Mucosa of descending colon (tissue), 3 donors: ENCODE measurements at regions not wholly inside any gene's neighbourhood (a gene's known extent, or its start where the extent isn't known, plus 50 kb on each side); places are given as distances from the start of the nearest gene placed in this dataset.
"Not testable (repeated sequence)": the region's sequence is repeated elsewhere in the genome, so short reads cannot be mapped to it uniquely, and the experiment has no call there.

Experiments used
- ATAC-seq: fragments of 200-7000 bp; cut with Tn5 transposase; one replicate; pipeline ENCODE4 v1.9.1; 2020; ENCODE audit warnings: mild to moderate bottlenecking, moderate library complexity
- DNase-seq, 3 donors: peaks; one replicate each; pipeline ENCODE4 v3.0.0-alpha.2; 2020
- H3K36me3 ChIP-seq: fragments of 200-600 bp; one replicate; pipeline ENCODE4 v1.8.0; 2021; ENCODE audit warnings: low read depth, mild to moderate bottlenecking
- H3K4me1 ChIP-seq: fragments of 200-600 bp; one replicate; pipeline ENCODE4 v1.8.0; 2021; ENCODE audit warnings: low read depth, mild to moderate bottlenecking
- H3K4me3 ChIP-seq: fragments of 200-600 bp; one replicate; pipeline ENCODE4 v1.8.0; 2021; ENCODE audit warnings: mild to moderate bottlenecking
- H3K9me3 ChIP-seq: fragments of 200-600 bp; one replicate; pipeline ENCODE4 v1.8.0; 2021; ENCODE audit warnings: mild to moderate bottlenecking
- intact Hi-C, 2 donors: fragments of 100-400 bp; cut with DNase I in 1 of 2; cut with micrococcal nuclease in 1 of 2; formaldehyde crosslinking; loops; one replicate each; pipeline versions ENCODE4 v1.11.0 to v1.11.1; 2022; cut with DNase I, micrococcal nuclease
- TF ChIP-seq, protein P1 (sequence below): fragments of 200-600 bp; IDR thresholded peaks from one replicate; pipeline ENCODE4 v1.8.0; 2022; ENCODE audit warnings: antibody characterized with exemption, mild to moderate bottlenecking
- donor health status: DM: no; HTN: no; CAD: no; lungs with moderate emphysema.
- donor health status: DM: no; HTN: no; CAD: no.
- donor health status: DM: no; HTN: yes; CAD: no.

DNA sequence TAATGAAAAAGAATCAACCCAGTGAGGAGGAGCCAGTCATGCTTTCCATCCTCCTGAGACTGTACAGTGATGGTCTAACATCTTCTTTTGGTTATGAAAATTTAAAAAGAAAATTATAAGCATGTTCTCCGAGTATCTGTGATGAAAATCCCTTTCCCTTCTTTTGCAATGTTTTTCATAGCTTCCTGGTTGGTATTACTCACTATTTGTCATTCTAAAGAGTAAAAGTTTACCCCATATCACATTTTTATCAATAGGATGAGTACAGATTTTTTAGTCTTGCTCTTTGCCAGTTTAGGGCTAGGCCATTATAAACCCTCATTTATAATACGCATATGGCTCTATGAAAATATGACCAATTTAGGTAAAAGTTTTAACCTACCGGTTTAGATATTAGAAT, 564.1 kb downstream of the SUCLG1 start:
- H3K9me3 ChIP-seq = no peaks in the 10 kb centered on the region
- ATAC-seq = no peak
- no peak for DNase-seq
- TF ChIP-seq, protein P1, sequence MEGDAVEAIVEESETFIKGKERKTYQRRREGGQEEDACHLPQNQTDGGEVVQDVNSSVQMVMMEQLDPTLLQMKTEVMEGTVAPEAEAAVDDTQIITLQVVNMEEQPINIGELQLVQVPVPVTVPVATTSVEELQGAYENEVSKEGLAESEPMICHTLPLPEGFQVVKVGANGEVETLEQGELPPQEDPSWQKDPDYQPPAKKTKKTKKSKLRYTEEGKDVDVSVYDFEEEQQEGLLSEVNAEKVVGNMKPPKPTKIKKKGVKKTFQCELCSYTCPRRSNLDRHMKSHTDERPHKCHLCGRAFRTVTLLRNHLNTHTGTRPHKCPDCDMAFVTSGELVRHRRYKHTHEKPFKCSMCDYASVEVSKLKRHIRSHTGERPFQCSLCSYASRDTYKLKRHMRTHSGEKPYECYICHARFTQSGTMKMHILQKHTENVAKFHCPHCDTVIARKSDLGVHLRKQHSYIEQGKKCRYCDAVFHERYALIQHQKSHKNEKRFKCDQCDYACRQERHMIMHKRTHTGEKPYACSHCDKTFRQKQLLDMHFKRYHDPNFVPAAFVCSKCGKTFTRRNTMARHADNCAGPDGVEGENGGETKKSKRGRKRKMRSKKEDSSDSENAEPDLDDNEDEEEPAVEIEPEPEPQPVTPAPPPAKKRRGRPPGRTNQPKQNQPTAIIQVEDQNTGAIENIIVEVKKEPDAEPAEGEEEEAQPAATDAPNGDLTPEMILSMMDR = no peak
- H3K4me1 ChIP-seq = no peaks in the 10 kb centered on the region
- H3K36me3 ChIP-seq = no peaks in the 10 kb centered on the region
- no peak overlapping the region for H3K4me3 ChIP-seq
- intact Hi-C loops = no loop called here

DNA sequence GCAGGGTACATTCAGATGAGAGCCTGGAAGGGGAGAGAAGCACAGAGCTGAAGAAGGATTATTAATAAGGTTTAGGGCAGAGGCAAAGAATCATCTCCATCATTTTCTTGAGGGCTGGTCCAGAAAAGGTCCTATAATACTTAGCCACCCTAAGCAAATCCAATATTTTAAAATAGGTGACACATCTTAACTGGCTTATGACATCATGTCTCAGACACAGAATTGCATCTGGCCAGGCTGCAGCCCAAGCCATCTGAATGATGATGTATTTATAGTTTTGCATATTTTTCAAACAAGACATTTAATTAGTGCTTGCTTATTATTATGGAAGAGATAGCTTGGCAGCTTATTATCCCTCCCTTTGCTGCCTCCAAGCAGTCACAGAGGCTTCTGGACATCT, 571.3 kb downstream of the SUCLG1 start:
- H3K9me3 ChIP-seq = no peaks in the 10 kb centered on the region
- TF ChIP-seq, protein P1 = no peak
- no peaks in the 10 kb centered on the region for H3K36me3 ChIP-seq
- intact Hi-C loops = no loop called here
- H3K4me1 ChIP-seq = no peaks in the 10 kb centered on the region
- no peak for ATAC-seq
- DNase-seq = no peak
- H3K4me3 ChIP-seq = no peak overlapping the region

DNA sequence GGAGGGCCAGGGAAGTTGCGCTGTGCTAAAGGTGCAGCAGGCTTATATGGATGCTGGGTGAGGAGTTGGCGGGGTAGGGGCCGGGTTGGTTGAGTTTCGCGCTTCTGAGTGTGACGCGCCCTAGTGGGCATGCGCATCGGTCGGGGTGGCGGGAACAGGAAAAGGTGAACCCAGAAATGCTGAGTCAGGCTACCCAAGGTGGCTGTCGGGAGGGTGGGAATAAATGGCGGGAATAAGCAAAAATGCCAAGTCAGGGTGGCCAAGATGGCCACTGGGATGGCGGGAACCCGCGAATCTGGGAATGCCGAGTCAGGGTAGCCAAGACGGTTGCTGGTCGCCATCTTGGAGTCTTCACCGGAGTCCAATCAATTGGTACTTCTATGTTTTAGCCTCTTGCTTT, 580.0 kb downstream of the SUCLG1 start:
- TF ChIP-seq, protein P1 = no peak
- Histone ChIP-seq H3K9me3 (peaks cover 2% of the 10 kb centered on the region), H3K4me3 (no peak overlapping the region), H3K4me1 (no peaks in the 10 kb centered on the region), H3K36me3 (no peaks in the 10 kb centered on the region)
- ATAC-seq (no peak), DNase-seq (no peak)
- intact Hi-C loops = no loop called here

DNA sequence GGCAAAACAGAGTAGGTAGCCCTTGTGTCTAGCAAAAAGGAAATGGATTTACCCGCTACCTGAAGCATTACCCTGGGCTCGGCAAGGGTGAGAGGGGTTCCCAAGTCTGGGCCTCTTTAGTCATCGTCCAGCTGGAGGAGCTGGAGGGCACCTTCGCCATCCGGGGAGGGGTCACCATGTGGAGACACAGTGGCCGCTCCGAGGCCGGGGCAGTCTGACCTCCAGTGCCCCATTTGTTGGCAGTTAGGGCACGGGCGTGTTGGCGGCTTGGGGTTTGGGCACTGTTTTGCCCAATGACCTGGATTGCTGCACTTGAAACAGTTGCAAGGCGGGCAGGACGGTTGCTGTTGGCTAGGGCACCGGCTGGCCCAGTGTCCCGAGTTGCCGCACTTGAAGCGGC, 581.8 kb downstream of the SUCLG1 start:
- H3K4me1 ChIP-seq, DNase-seq, H3K36me3 ChIP-seq, H3K4me3 ChIP-seq, ATAC-seq, intact Hi-C loops: not testable (repeated sequence)
- peaks cover 11% of the 10 kb centered on the region for H3K9me3 ChIP-seq

DNA sequence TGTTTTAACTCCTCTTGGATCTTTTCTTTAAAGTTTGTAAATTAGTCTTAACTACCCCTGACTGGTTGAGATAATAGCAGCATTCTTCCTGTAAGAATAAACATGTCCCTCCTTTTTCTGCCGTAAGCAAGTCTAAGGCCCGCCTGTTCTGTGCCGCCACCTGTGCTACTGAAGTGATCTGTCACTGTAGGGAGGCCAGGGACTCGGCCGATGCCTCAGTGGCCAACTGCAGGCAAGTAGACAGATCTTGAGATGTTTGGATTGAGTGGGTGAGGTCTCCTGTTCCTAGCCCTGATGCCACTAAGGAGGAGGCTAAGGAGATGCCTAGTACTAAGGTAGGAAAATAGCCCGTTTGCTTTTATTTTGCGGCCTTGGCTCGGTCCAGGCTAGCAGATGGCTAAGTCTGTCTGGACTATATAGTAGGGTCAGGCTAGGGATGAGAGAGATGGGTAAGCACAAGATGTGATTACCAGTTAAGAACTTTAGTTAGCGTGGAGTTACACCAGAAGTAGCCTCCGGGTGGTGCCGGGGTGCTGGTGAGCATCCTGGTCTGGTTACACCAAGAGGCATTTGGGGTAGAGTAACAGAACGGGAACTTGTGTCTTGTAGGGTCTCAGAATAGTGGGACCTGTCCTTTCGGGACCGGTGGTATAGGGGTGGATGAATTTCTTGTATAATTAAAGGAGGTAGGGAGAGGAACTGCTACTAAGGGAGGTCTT, 584.2 kb downstream of the SUCLG1 start:
- Histone ChIP-seq H3K36me3 (no peaks in the 10 kb centered on the region), H3K4me1 (no peaks in the 10 kb centered on the region), H3K9me3 (peaks cover 11% of the 10 kb centered on the region), H3K4me3 (no peak overlapping the region)
- intact Hi-C loops = no loop called here
- DNase-seq (no peak), ATAC-seq (no peak)
- TF ChIP-seq, protein P1 = no peak

DNA sequence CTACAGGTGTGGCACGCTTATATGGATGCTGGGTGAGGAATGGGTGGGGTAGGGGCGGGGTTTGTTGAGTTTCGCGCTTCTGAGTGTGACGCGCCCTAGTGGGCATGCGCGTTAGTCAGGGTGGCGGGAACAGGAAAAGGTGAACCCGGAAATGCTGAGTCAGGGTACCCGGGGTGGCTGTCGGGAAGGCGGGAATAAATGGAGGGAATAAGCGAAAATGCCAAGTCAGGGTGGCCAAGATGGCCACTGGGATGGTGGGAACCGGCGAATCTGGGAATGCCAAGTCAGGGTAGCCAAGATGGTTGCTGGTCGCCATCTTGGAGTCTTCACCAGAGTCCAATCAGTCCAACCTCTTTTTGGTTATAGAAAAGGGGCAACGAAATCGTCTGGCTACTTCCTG, 585.0 kb downstream of the SUCLG1 start:
- H3K4me1 ChIP-seq = no peaks in the 10 kb centered on the region
- no peak overlapping the region for H3K4me3 ChIP-seq
- TF ChIP-seq, protein P1 = no peak
- ATAC-seq = no peak
- no peak for DNase-seq
- no peaks in the 10 kb centered on the region for H3K36me3 ChIP-seq
- intact Hi-C loops = no loop called here
- H3K9me3 ChIP-seq = peaks cover 11% of the 10 kb centered on the region
